ENCODE measurements at regions not wholly inside any gene's neighbourhood (a gene's known extent, or its start where the extent isn't known, plus 50 kb on each side); places are given as distances from the start of the nearest gene placed in this dataset.

- TF ChIP-seq CTCF (IDR thresholded peaks at IDR 0.05) (no peak), POLR2A (IDR thresholded peaks at IDR 0.05) (no peak)
Measured at GRCh38 chr13:22127277-22128164, 456.6 kb downstream of the FGF9 start.

All from lower leg skin (tissue), 3 donors.